CD8-positive, alpha-beta memory T cell (primary cell): ENCODE measurements at regions not wholly inside any gene's neighbourhood (a gene's known extent, or its start where the extent isn't known, plus 50 kb on each side); places are given as distances from the start of the nearest gene placed in this dataset.
"Not testable (repeated sequence)": the region's sequence is repeated elsewhere in the genome, so short reads cannot be mapped to it uniquely, and the experiment has no call there.

Source experiments
- CTCF ChIA-PET: fragments of 350-600 bp; sonication (Branson Sonifier 250); formaldehyde crosslinking; loops from one replicate; lab custom pipeline; 2021; ENCODE audit warnings: antibody characterized with exemption; lab: Charles Lee
- POLR2A ChIA-PET: fragments of 350-600 bp; sonication (Branson Sonifier 250); formaldehyde crosslinking; loops from one replicate; lab custom pipeline; 2021; ENCODE audit warnings: antibody characterized with exemption; lab: Charles Lee
- DNase-seq, 5 donors: peaks; one replicate each; pipeline versions ENCODE4 v3.0.0 to v3.0.0-alpha.2; 2020 to 2022; ENCODE audit warnings: mixed read lengths in 1 of 5
- H3K27ac ChIP-seq: one replicate; pipeline ENCODE4 v1.7.0; 2013; ENCODE audit warnings: low read depth, mild to moderate bottlenecking, low read length, moderate library complexity
- H3K27me3 ChIP-seq: 2 replicates; pipeline ENCODE4 v1.7.0; 2013; ENCODE audit warnings: low read length, mild to moderate bottlenecking; ENCODE audit not compliant: insufficient read depth, poor library complexity, severe bottlenecking
- H3K36me3 ChIP-seq: 2 replicates; pipeline ENCODE4 v1.7.0; 2013; ENCODE audit warnings: mild to moderate bottlenecking, low read length, moderate library complexity; ENCODE audit not compliant: insufficient read depth
- H3K4me1 ChIP-seq: 2 replicates; pipeline ENCODE4 v1.7.0; 2013; ENCODE audit warnings: mild to moderate bottlenecking, low read length, moderate library complexity; ENCODE audit not compliant: insufficient read depth
- H3K4me3 ChIP-seq: 2 replicates; pipeline ENCODE4 v1.7.0; 2013; ENCODE audit warnings: mild to moderate bottlenecking, low read length
- H3K9me3 ChIP-seq: 2 replicates; pipeline ENCODE4 v1.7.0; 2013; ENCODE audit warnings: mild to moderate bottlenecking, low read length
- H3K27ac Mint-ChIP-seq, 8 donors: one replicate each; pipeline ENCODE4 v1.8.0; 2020 to 2021; ENCODE audit warnings: mixed read lengths in 8 of 8, mild to moderate bottlenecking in 6 of 8, inconsistent platforms in 3 of 8, moderate library complexity in 3 of 8
- H3K27me3 Mint-ChIP-seq, 2 donors: one replicate each; pipeline ENCODE4 v1.8.0; 2020 to 2021; ENCODE audit warnings: mixed read lengths in 2 of 2, mild to moderate bottlenecking in 1 of 2, moderate library complexity in 1 of 2
- H3K36me3 Mint-ChIP-seq, 3 donors: one replicate each; pipeline ENCODE4 v1.8.0; 2020 to 2021; ENCODE audit warnings: mixed read lengths in 3 of 3, inconsistent platforms in 1 of 3, mild to moderate bottlenecking in 1 of 3
- H3K4me1 Mint-ChIP-seq, 3 donors: one replicate each; pipeline ENCODE4 v1.8.0; 2020 to 2021; ENCODE audit warnings: mixed read lengths in 3 of 3, inconsistent platforms in 1 of 3, mild to moderate bottlenecking in 1 of 3
- H3K4me3 Mint-ChIP-seq, 7 donors: one replicate each; pipeline ENCODE4 v1.8.0; 2020 to 2021; ENCODE audit warnings: mixed read lengths in 7 of 7, mild to moderate bottlenecking in 6 of 7, moderate library complexity in 4 of 7, inconsistent platforms in 2 of 7
- H3K9me3 Mint-ChIP-seq, 5 donors: one replicate each; pipeline ENCODE4 v1.8.0; 2020 to 2022; ENCODE audit warnings: mixed read lengths in 5 of 5, mild to moderate bottlenecking in 3 of 5, moderate library complexity in 2 of 5, inconsistent platforms in 1 of 5

- H3K27me3 Mint-ChIP-seq, H3K4me1 ChIP-seq, H3K4me3 ChIP-seq, H3K36me3 Mint-ChIP-seq, H3K27ac ChIP-seq, H3K27me3 ChIP-seq, CTCF ChIA-PET, DNase-seq, POLR2A ChIA-PET, H3K27ac Mint-ChIP-seq, H3K36me3 ChIP-seq, H3K4me3 Mint-ChIP-seq, H3K4me1 Mint-ChIP-seq, H3K9me3 ChIP-seq: not testable (repeated sequence)
- peaks cover 18 to 54% (median 35%) of the 10 kb centered on the region in 5 donors for H3K9me3 Mint-ChIP-seq
Observed at GRCh38 chr7:138339229-138339628, 120.8 kb upstream of the TRIM24 start.

- H3K4me1 Mint-ChIP-seq, result no peaks in the 10 kb centered on the region
- no peaks in the 10 kb centered on the region for H3K9me3 ChIP-seq
- no peaks in the 10 kb centered on the region for H3K27me3 Mint-ChIP-seq
- no peak overlapping the region for H3K27ac ChIP-seq
- H3K36me3 ChIP-seq, result no peaks in the 10 kb centered on the region
- CTCF ChIA-PET, result no interaction called here
- H3K27ac Mint-ChIP-seq, result no peak overlapping the region
- POLR2A ChIA-PET, result no interaction called here
- H3K9me3 Mint-ChIP-seq, result peaks cover 15 to 68% (median 51%) of the 10 kb centered on the region in 5 donors
- no peak overlapping the region for H3K4me3 Mint-ChIP-seq
- peaks cover 0 to 9% (median 0%) of the 10 kb centered on the region in 3 donors for H3K36me3 Mint-ChIP-seq
- H3K4me3 ChIP-seq, result no peak overlapping the region
- no peak for DNase-seq
- H3K4me1 ChIP-seq, result no peaks in the 10 kb centered on the region
- no peaks in the 10 kb centered on the region for H3K27me3 ChIP-seq
Observed at GRCh38 chr7:138342990-138343389, 117.1 kb upstream of the TRIM24 start.

GRCh38 chr7:138345567-138345966 is 114.5 kb upstream of the TRIM24 start:
- peaks cover 0 to 4% (median 0%) of the 10 kb centered on the region in 3 donors for H3K36me3 Mint-ChIP-seq
- CTCF ChIA-PET, result no interaction called here
- no peaks in the 10 kb centered on the region for H3K4me1 Mint-ChIP-seq
- H3K27ac Mint-ChIP-seq, result no peak overlapping the region
- Histone ChIP-seq H3K27me3 (no peaks in the 10 kb centered on the region), H3K27ac (no peak overlapping the region), H3K4me1 (no peaks in the 10 kb centered on the region), H3K4me3 (no peak overlapping the region), H3K9me3 (no peaks in the 10 kb centered on the region), H3K36me3 (no peaks in the 10 kb centered on the region)
- peaks cover 0 to 3% of the 10 kb centered on the region in 2 donors for H3K27me3 Mint-ChIP-seq
- no peak overlapping the region for H3K4me3 Mint-ChIP-seq
- H3K9me3 Mint-ChIP-seq, result peaks cover 9 to 51% (median 42%) of the 10 kb centered on the region in 5 donors
- POLR2A ChIA-PET, result no interaction called here
- no peak for DNase-seq

GRCh38 chr7:138346975-138347374 is 113.1 kb upstream of the TRIM24 start:
- H3K9me3 ChIP-seq, result no peaks in the 10 kb centered on the region
- H3K4me3 ChIP-seq, result no peak overlapping the region
- no peaks in the 10 kb centered on the region for H3K4me1 ChIP-seq
- H3K36me3 Mint-ChIP-seq, result peaks cover 0 to 2% (median 0%) of the 10 kb centered on the region in 3 donors
- peaks cover 13 to 48% (median 34%) of the 10 kb centered on the region in 5 donors for H3K9me3 Mint-ChIP-seq
- no peak for DNase-seq
- H3K4me3 Mint-ChIP-seq, result peak overlapping the region in 1 of 7 donors; percentile 65
- no peaks in the 10 kb centered on the region for H3K4me1 Mint-ChIP-seq
- no peaks in the 10 kb centered on the region for H3K36me3 ChIP-seq
- H3K27ac ChIP-seq, result no peak overlapping the region
- H3K27me3 ChIP-seq, result no peaks in the 10 kb centered on the region
- ChIA-PET POLR2A (no interaction called here), CTCF (no interaction called here)
- H3K27me3 Mint-ChIP-seq, result peaks cover 0 to 4% of the 10 kb centered on the region in 2 donors
- H3K27ac Mint-ChIP-seq, result no peak overlapping the region

GRCh38 chr7:138349841-138350700 is 110.0 kb upstream of the TRIM24 start:
- no peaks in the 10 kb centered on the region for H3K4me1 Mint-ChIP-seq
- H3K36me3 Mint-ChIP-seq, result no peaks in the 10 kb centered on the region
- no peak overlapping the region for H3K27ac Mint-ChIP-seq
- Histone ChIP-seq H3K36me3 (no peaks in the 10 kb centered on the region), H3K27me3 (no peaks in the 10 kb centered on the region), H3K4me1 (no peaks in the 10 kb centered on the region), H3K9me3 (no peaks in the 10 kb centered on the region), H3K27ac (peak overlapping the region; percentile 32), H3K4me3 (no peak overlapping the region)
- ChIA-PET CTCF (interaction anchor here (1.5 kb wide), 1 partner anchor 12 kb away, joined by 3 read pairs; no protein-coding TSS in a partner anchor), POLR2A (no interaction called here)
- no peak for DNase-seq
- H3K4me3 Mint-ChIP-seq, result no peak overlapping the region
- H3K9me3 Mint-ChIP-seq, result peaks cover 12 to 28% (median 22%) of the 10 kb centered on the region in 5 donors
- peaks cover 0 to 5% of the 10 kb centered on the region in 2 donors for H3K27me3 Mint-ChIP-seq

- Mint-ChIP-seq H3K27me3 (peaks cover 0 to 5% of the 10 kb centered on the region in 2 donors), H3K36me3 (no peaks in the 10 kb centered on the region), H3K4me3 (no peak overlapping the region), H3K27ac (no peak overlapping the region), H3K9me3 (peaks cover 12 to 21% (median 15%) of the 10 kb centered on the region in 5 donors), H3K4me1 (no peaks in the 10 kb centered on the region)
- ChIA-PET POLR2A (no interaction called here), CTCF (interaction anchor here (1.5 kb wide), 1 partner anchor 11 kb away, joined by 3 read pairs; no protein-coding TSS in a partner anchor)
- no peak overlapping the region for H3K4me3 ChIP-seq
- H3K27me3 ChIP-seq, result no peaks in the 10 kb centered on the region
- no peaks in the 10 kb centered on the region for H3K9me3 ChIP-seq
- H3K4me1 ChIP-seq, result no peaks in the 10 kb centered on the region
- H3K36me3 ChIP-seq, result no peaks in the 10 kb centered on the region
- peak overlapping the region; percentile 32 for H3K27ac ChIP-seq
- DNase-seq, result no peak
Observed at GRCh38 chr7:138350701-138351357, 109.2 kb upstream of the TRIM24 start.

- Mint-ChIP-seq H3K36me3 (no peaks in the 10 kb centered on the region), H3K27me3 (peaks cover 0 to 9% of the 10 kb centered on the region in 2 donors), H3K4me1 (no peaks in the 10 kb centered on the region), H3K27ac (no peak overlapping the region), H3K4me3 (no peak overlapping the region), H3K9me3 (peaks cover 7 to 15% (median 10%) of the 10 kb centered on the region in 5 donors)
- Histone ChIP-seq H3K36me3 (no peaks in the 10 kb centered on the region), H3K27me3 (no peaks in the 10 kb centered on the region), H3K4me1 (no peaks in the 10 kb centered on the region), H3K9me3 (no peaks in the 10 kb centered on the region), H3K27ac (peak overlapping the region; percentile 76), H3K4me3 (no peak overlapping the region)
- CTCF ChIA-PET, result no interaction called here
- no peak for DNase-seq
- POLR2A ChIA-PET, result no interaction called here
Observed at GRCh38 chr7:138352570-138353461, 107.2 kb upstream of the TRIM24 start.
